SW480 (cell line): ENCODE measurements at regions not wholly inside any gene's neighbourhood (a gene's known extent, or its start where the extent isn't known, plus 50 kb on each side); places are given as distances from the start of the nearest gene placed in this dataset.

ENCODE experiments used
- DNase-seq: peaks from one replicate; pipeline ENCODE4 v3.0.0-alpha.2; 2016; ENCODE audit warnings: low spot score

- DNase-seq, result no peak
Observed at GRCh38 chr2:45068571-45069140, 59.4 kb upstream of the SIX2 start.

- no peak for DNase-seq
Observed at GRCh38 chr2:45067859-45068570, 58.8 kb upstream of the SIX2 start.
